K562 (cell line): ENCODE measurements at regions not wholly inside any gene's neighbourhood (a gene's known extent, or its start where the extent isn't known, plus 50 kb on each side); places are given as distances from the start of the nearest gene placed in this dataset.
A peak's percentile ranks its signal among the peaks of the same experiment; 100 is the strongest.

Experiments
- ATAC-seq: fragments of 200-7000 bp; cut with Tn5 transposase; 3 replicates; pipeline ENCODE4 v1.9.1; 2020; ENCODE audit warnings: moderate library complexity
- BruUV-seq: library from RNA; stranded (reverse); fragments of 400-500 nt; replicated peaks from 2 replicates; lab custom pipeline; 2021; lab: Mats Ljungman, UMichigan
- CTCF ChIA-PET: fragments of 300-600 bp; formaldehyde crosslinking; extraction: SDS; loops from one replicate; lab custom pipeline; 2021; ENCODE audit warnings: low intra/inter-chr PET ratio; lab: Yijun Ruan, JAX
- POLR2A ChIA-PET: fragments of 300-600, 350-650 bp; sonication (Branson Sonifier 250); formaldehyde crosslinking; extraction: SDS; loops from one replicate; lab custom pipeline; 2021; ENCODE audit warnings: antibody characterized with exemption, inconsistent platforms; lab: Yijun Ruan, JAX
- DNase-seq, 4 experiments: peaks; one replicate each; pipeline versions ENCODE4 v3.0.0 to v3.0.0-alpha.2; 2011 to 2018; ENCODE audit warnings: low spot score in 3 of 4, mixed read lengths in 3 of 4; ENCODE audit errors: extremely low read depth in 1 of 4
- FAIRE-seq: peaks from 2 replicates; lab custom pipeline; 2011; peaks lifted over from hg19 to GRCh38; lab: Jason Lieb, UNC
- H2AFZ ChIP-seq: 2 replicates; pipeline ENCODE4 v1.6.0; 2011; ENCODE audit warnings: low read depth, low read length, control low read depth, inconsistent platforms
- H3K27ac ChIP-seq: fragments of 200-600 bp; 3 replicates; pipeline ENCODE4 v1.8.0; 2011; ENCODE audit warnings: low read depth, mild to moderate bottlenecking, control low read depth, inconsistent platforms, low read length, moderate library complexity, mixed read lengths; ENCODE audit errors: extremely low read depth
- H3K27me3 ChIP-seq, 2 experiments: fragments of 300-600 bp in 1 of 2; 2 replicates in 1 of 2; 3 replicates in 1 of 2; pipeline versions ENCODE4 v1.6.0 to v1.8.0; 2011; ENCODE audit warnings: inconsistent platforms in 2 of 2, low read length in 2 of 2, mild to moderate bottlenecking in 1 of 2, mixed read lengths in 1 of 2, moderate library complexity in 1 of 2; ENCODE audit not compliant: control insufficient read depth in 2 of 2, insufficient read depth in 2 of 2
- H3K36me3 ChIP-seq: fragments of 300-600 bp; 3 replicates; pipeline ENCODE4 v1.8.0; 2011; ENCODE audit warnings: mild to moderate bottlenecking, low read length, inconsistent platforms; ENCODE audit not compliant: control insufficient read depth, insufficient read depth
- H3K4me1 ChIP-seq, 2 experiments: fragments of 200-600 bp in 1 of 2; replicated peaks in 1 of 2; 2 replicates in 1 of 2; 3 replicates in 1 of 2; pipeline versions ENCODE4 v1.5.1 to v1.8.0; 2011; ENCODE audit warnings: inconsistent platforms in 2 of 2, low read length in 2 of 2, mild to moderate bottlenecking in 1 of 2, mixed read lengths in 1 of 2, moderate library complexity in 1 of 2; ENCODE audit not compliant: control insufficient read depth in 2 of 2, insufficient read depth in 2 of 2
- H3K4me2 ChIP-seq: 2 replicates; pipeline ENCODE4 v1.6.1; 2011; ENCODE audit warnings: low read length, control low read depth, inconsistent platforms, mixed read lengths; ENCODE audit not compliant: insufficient read depth
- H3K4me3 ChIP-seq: fragments of 200-600 bp; sonication (generic), shearing (Covaris generic); 2 replicates; pipeline ENCODE4 v1.5.1; 2016; ENCODE audit warnings: control low read depth, inconsistent platforms
- H3K79me2 ChIP-seq: fragments of 200-600 bp; 3 replicates; pipeline ENCODE4 v1.8.0; 2011; ENCODE audit warnings: low read length, inconsistent platforms; ENCODE audit not compliant: control insufficient read depth, insufficient read depth
- H3K9ac ChIP-seq, 2 experiments: 2 replicates each; pipeline versions ENCODE4 v1.6.0 to v1.6.1; 2011; ENCODE audit warnings: low read depth in 2 of 2, low read length in 2 of 2, control low read depth in 1 of 2, inconsistent platforms in 1 of 2, mild to moderate bottlenecking in 1 of 2, mixed read lengths in 1 of 2; ENCODE audit not compliant: insufficient read depth in 1 of 2
- H3K9me1 ChIP-seq: one replicate; pipeline ENCODE4 v1.6.0; 2011; ENCODE audit warnings: inconsistent platforms, mild to moderate bottlenecking, low read length, moderate library complexity; ENCODE audit not compliant: control insufficient read depth, insufficient read depth
- H3K9me3 ChIP-seq: replicated peaks from 2 replicates; pipeline ENCODE4 v1.5.1; 2011; ENCODE audit warnings: low read depth, low read length, inconsistent platforms; ENCODE audit not compliant: control insufficient read depth, insufficient read depth
- H4K20me1 ChIP-seq: replicated peaks from 2 replicates; pipeline ENCODE4 v1.6.1; 2011; ENCODE audit warnings: low read length, inconsistent platforms, mixed read lengths; ENCODE audit not compliant: control insufficient read depth, insufficient read depth
- BDP1 ChIP-seq: IDR thresholded peaks from 3 replicates; pipeline ENCODE4 v1.6.1; 2011; ENCODE audit not compliant: insufficient read length, insufficient read depth
- CEBPB ChIP-seq: fragments of 450-650 bp; IDR thresholded peaks from 2 replicates; pipeline ENCODE4 v1.6.1; 2016; ENCODE audit warnings: missing genetic modification characterization, missing compliant biosample characterization
- FOXP4 ChIP-seq: sonication (generic); formaldehyde crosslinking; IDR thresholded peaks from 2 replicates; pipeline ENCODE4 v1.8.0; 2022; ENCODE audit warnings: mild to moderate bottlenecking, missing genetic modification reagents, borderline replicate concordance
- RAD21 ChIP-seq, 2 experiments: fragments of 250-450 bp in 1 of 2; fragments of 450-650 bp in 1 of 2; sonication (Bioruptor Pico) in 1 of 2; formaldehyde crosslinking in 1 of 2; IDR thresholded peaks in 1 of 2; conservative IDR thresholded peaks in 1 of 2; 2 replicates each; pipeline versions ENCODE4 v1.4.0 to v1.8.0; 2020 to 2022; ENCODE audit warnings: mild to moderate bottlenecking in 2 of 2, moderate library complexity in 1 of 2
- SP2 ChIP-seq: IDR thresholded peaks from 2 replicates; pipeline ENCODE4 v1.6.1; 2011; ENCODE audit warnings: mild to moderate bottlenecking, low read depth, low read length, moderate library complexity; ENCODE audit not compliant: poor library complexity, severe bottlenecking; ENCODE audit errors: extremely low read depth
- SPI1 ChIP-seq: IDR thresholded peaks from 2 replicates; pipeline ENCODE4 v1.6.1; 2011; ENCODE audit warnings: low read depth, low read length, control low read depth, borderline replicate concordance
- ZMIZ1 ChIP-seq, 2 experiments: fragments of 150-350 bp in 1 of 2; IDR thresholded peaks; 2 replicates each; pipeline ENCODE4 v1.6.1; 2012 to 2016; ENCODE audit warnings: low read depth in 2 of 2, low read length in 2 of 2, mild to moderate bottlenecking in 1 of 2, moderate library complexity in 1 of 2
- ZNF232 ChIP-seq: sonication (generic); formaldehyde crosslinking; IDR thresholded peaks from 2 replicates; pipeline ENCODE4 v1.8.0; 2022; ENCODE audit warnings: mild to moderate bottlenecking, missing genetic modification reagents
- ZNF277 ChIP-seq: fragments of 250-450 bp; sonication (Bioruptor Pico); IDR thresholded peaks from 2 replicates; pipeline ENCODE4 v1.8.0; 2022; ENCODE audit warnings: inconsistent platforms, mild to moderate bottlenecking, moderate library complexity, borderline replicate concordance
- ZNF740 ChIP-seq, 3 experiments: fragments of 200-800 bp in 1 of 3; sonication (Bioruptor generic) in 1 of 3; sonication (generic) in 1 of 3; formaldehyde crosslinking in 1 of 3; IDR thresholded peaks; 2 replicates each; pipeline versions ENCODE4 v1.6.1 to v1.8.0; 2016 to 2022; ENCODE audit warnings: mild to moderate bottlenecking in 2 of 3, missing compliant biosample characterization in 2 of 3, missing genetic modification characterization in 2 of 3, missing genetic modification reagents in 1 of 3
- ZNF764 ChIP-seq: fragments of 250-450 bp; sonication (Bioruptor Pico); IDR thresholded peaks from 2 replicates; pipeline ENCODE4 v1.4.0; 2020; ENCODE audit warnings: low read depth, mild to moderate bottlenecking, moderate library complexity
- WGBS: fragments of 100-300 bp; shearing (Covaris generic); methylation state at CpG from one replicate; pipeline ENCODE4 v1.1.6; 2016; ENCODE audit warnings: low coverage, mixed read lengths; ENCODE audit not compliant: insufficient coverage; ENCODE audit errors: missing lambda C conversion rate; 5-methylcytosine and 5-hydroxymethylcytosine counted together
- in situ Hi-C: fragments of 300-500 bp; cut with MboI; formaldehyde crosslinking; loops from 4 replicates; pipeline ENCODE4 v1.15.0; 2018; ENCODE audit warnings: inconsistent platforms, mixed read lengths
- intact Hi-C: fragments of 100-400 bp; cut with micrococcal nuclease; formaldehyde crosslinking; loops from 2 replicates; pipeline ENCODE4 v1.14.2; 2022

GRCh38 chr15:88391700-88392099, 75.5 kb downstream of the MRPL46 start:
- in situ Hi-C loops (no loop called here), intact Hi-C loops (no loop called here)
- ChIA-PET POLR2A (no interaction called here), CTCF (no interaction called here)
- 0% methylated on average over 2 of the region's 2 CpGs for WGBS
- no peaks in the 10 kb centered on the region for H3K9me3 ChIP-seq
- peak; percentile 37; the same call in 1 of the 3 replicates for ATAC-seq
- no TSS peak for BruUV-seq
- H3K4me1 ChIP-seq: no peaks in the 10 kb centered on the region
- H3K36me3 ChIP-seq: no peaks in the 10 kb centered on the region
- no peaks in the 10 kb centered on the region for H3K9me1 ChIP-seq
- H3K9ac ChIP-seq: no peak overlapping the region
- no peak for FAIRE-seq
- no peaks in the 10 kb centered on the region for H3K79me2 ChIP-seq
- H4K20me1 ChIP-seq: no peaks in the 10 kb centered on the region; the same call in 1 of the 2 replicates
- H3K27me3 ChIP-seq: peaks cover 0 to 12% of the 10 kb centered on the region in 2 experiments; a peak in 2 of 5 replicates
- no peak overlapping the region for H3K4me2 ChIP-seq
- H3K4me3 ChIP-seq: no peak overlapping the region
- no peak overlapping the region for H2AFZ ChIP-seq
- H3K27ac ChIP-seq: no peak overlapping the region
- no peak for DNase-seq
- TF ChIP-seq SPI1 (peak; percentile 91), BDP1 (no peak), FOXP4 (no peak), ZNF277 (CRISPR knock-in tag) (no peak), CEBPB (tag) (peak; percentile 53), ZNF232 (no peak), ZMIZ1 (IDR thresholded peaks at IDR 0.05; ENCODE audit: low read depth in 2 of 2, low read length in 2 of 2) (no peak), ZNF764 (CRISPR knock-in tag) (no peak), ZNF740 (CRISPR knock-in tag; IDR thresholded peaks at IDR 0.05) (no peak), ZNF740 (tag; IDR thresholded peaks at IDR 0.05) (no peak), SP2 (no peak), RAD21 (CRISPR knock-in tag; conservative IDR thresholded peaks at IDR 0.05 in 1 of 2, IDR thresholded peaks at IDR 0.05 in 1 of 2) (no peak)
